GM21360 (cell line): ENCODE measurements at regions not wholly inside any gene's neighbourhood (a gene's known extent, or its start where the extent isn't known, plus 50 kb on each side); places are given as distances from the start of the nearest gene placed in this dataset.

Experiments used
- ATAC-seq: cut with Tn5 transposase; IDR thresholded peaks from one replicate; pipeline ENCODE4 v1.9.1; 2021; ENCODE audit warnings: mild to moderate bottlenecking, moderate library complexity; ENCODE audit not compliant: unreplicated experiment

- ATAC-seq, result peak; percentile 74
Observed at GRCh38 chrX:110430293-110431076, 71.8 kb downstream of the RTL9 start.

GRCh38 chrX:110432091-110432905 is 73.7 kb downstream of the RTL9 start:
- no peak for ATAC-seq

DNA sequence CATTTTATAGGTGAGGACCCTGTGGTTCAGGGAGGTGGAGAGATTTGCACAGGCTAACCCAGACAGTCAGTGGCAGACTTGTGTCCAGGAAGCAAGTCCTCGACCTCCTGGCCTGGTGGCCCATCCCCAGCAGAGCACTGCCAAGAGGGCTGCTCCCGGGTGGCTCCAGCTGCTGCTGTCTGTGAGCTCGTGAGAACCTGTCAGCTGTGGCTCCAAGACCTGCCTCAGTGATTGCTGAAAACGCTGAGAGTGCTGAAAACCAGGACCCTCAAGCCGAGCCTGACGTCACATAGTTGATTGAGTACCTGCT is 74.2 kb downstream of the RTL9 start:
- ATAC-seq, result no peak

DNA sequence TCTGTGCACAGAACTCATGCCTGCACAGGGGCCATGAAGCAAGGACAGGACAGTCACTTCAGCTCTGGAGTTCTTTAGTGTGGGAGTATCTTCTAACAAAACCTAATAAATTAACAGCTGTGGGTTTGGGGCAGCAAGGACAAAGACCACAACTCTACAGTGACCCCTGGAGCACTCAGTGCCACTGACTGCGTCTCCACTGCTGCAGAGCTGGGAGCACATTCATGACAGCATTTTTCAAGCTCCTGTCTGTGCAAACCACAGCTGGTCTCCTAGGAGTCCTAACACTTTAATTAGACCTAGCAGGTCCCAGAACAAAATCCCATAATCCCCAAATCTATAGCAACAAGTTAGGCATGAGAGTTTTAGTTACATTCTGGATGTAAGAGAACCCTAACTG is 76.5 kb downstream of the RTL9 start:
- ATAC-seq, result no peak

- no peak for ATAC-seq
Observed at GRCh38 chrX:110436523-110436922, 77.9 kb downstream of the RTL9 start.

GRCh38 chrX:110437686-110438085 is 79.0 kb downstream of the RTL9 start:
- no peak for ATAC-seq

GRCh38 chrX:110440016-110440805 is 81.6 kb downstream of the RTL9 start:
- no peak for ATAC-seq

DNA sequence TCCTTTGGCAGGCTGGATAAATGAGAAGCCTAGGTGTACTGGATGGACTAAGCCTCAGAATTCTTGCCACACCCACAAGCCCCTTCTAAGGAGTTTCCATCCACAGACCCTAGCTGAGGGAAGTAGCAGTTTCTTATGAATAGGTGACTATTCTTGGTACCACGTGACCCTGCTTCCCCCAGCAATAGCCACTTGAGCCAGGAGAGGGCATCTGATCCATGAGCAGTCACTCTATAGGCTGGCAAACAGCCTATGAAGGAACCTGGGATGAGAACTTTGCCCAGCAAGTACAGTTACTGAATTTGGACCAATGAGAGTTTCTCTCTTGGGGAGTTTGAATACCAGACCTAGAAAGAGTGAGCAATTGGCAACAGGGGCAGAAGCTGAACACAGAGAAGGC is 84.0 kb downstream of the RTL9 start:
- ATAC-seq, result peak; percentile 88

- no peak for ATAC-seq
Observed at GRCh38 chrX:110444996-110445395, 86.3 kb downstream of the RTL9 start.

DNA sequence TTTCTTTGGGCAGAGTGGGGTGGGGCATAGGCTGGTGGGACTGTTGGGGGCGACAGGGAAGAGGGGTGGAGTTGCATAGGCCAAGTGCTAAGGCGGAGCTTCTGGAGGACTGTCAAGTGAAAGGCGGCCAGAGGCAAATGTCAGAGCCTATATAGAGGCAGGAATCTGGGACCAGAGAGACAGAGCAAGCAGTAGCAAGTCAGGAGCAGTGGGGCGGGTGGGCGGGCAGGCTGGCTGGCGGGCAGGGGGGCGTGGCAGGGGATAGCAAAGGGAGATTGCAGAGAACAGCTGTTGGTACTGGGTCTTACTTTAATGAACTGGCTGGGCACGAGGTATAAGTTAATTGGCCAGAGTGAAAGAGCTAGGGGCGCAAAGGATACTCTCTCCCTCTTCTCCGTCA is 89.8 kb downstream of the RTL9 start:
- no peak for ATAC-seq

- no peak for ATAC-seq
Observed at GRCh38 chrX:110449312-110449711, 90.7 kb downstream of the RTL9 start.

GRCh38 chrX:110450050-110450449 is 91.4 kb downstream of the RTL9 start:
- peak; percentile 81 for ATAC-seq

DNA sequence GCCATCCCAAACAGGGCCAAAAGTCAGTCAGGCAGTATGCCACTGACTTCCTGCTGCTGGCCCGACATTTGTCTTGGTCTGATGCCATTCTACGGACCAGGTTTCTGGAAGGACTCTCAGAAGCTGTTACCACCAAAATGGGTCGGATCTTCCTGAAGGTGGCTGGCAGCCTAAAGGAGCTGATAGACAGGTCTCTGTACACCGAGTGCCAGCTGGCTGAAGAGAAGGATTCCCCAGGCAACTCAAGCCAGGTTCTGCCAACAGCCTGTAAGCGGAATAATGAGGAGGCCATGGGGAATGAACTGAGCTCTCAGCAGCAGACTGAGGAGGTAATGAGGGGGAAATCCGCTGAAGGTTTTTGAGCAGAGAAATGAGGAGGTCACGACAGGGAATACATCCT is 95.7 kb downstream of the RTL9 start:
- ATAC-seq, result no peak

DNA sequence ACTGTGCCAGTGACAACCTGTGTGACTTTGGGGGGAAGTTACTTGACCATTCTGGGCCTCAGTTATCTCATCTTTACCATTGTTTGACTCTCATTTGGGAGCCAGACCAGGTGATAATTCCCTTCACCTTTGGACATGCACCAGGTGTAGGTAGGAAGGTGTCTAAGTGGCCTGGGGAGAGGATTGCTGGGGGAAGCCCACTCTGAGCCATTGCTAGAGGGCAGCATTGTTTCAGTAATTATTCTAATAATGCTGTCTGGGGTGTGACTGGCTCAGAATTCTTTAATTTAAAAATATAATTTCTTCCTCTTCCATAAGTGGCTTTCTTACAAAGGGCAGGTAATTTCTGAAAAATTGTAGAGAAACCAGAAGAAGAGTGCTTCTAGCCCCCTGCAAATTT is 104.3 kb downstream of the RTL9 start:
- ATAC-seq, result no peak

GRCh38 chrX:110466790-110467189 is 108.1 kb downstream of the RTL9 start:
- no peak for ATAC-seq

DNA sequence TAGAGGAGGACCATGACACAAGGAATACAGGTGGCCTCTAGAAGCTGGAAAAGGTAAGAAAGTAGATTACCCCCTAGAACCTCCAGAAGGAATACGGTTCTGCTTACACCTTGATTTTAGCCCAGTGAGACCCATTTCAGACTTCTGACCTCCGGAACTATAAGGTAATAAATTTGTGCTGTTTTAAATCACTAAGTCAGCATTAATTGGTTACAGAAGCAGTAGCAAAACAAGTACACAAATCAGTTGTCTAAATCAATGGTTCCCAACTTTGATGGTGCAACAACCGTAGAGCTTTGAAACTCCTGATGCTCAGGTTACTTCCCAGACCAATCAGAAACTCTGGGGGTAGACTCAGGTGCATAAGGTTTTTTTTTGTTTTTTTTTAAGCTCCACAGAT is 113.6 kb downstream of the RTL9 start:
- no peak for ATAC-seq

- ATAC-seq, result no peak
Observed at GRCh38 chrX:110477593-110478228, 119.1 kb downstream of the RTL9 start.

- ATAC-seq, result no peak
Observed at GRCh38 chrX:110491846-110492620, 133.4 kb downstream of the RTL9 start.

DNA sequence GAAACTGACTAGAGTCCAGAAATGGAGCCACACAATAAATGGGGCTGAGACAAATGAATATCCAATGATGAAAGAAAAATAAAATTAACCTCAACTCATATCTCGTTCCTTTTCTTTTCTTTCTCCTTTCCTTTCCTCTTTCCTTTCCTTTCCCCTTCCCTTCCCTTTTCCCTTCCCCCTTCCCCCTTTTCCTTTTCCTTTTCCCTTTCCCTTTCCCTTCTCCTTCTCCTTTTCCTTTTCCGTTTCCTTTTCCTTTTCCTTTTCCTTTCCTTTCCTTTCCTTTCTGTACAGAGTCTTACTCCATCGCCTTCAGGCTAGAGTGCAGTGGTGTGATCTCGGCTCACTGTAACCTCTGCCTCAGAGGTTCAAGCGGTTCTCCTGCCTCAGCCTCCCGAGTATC is 146.3 kb downstream of the RTL9 start:
- no peak for ATAC-seq

- no peak for ATAC-seq
Observed at GRCh38 chrX:110509755-110510532, 151.3 kb downstream of the RTL9 start.
